HCT116 (cell line): ENCODE measurements at regions not wholly inside any gene's neighbourhood (a gene's known extent, or its start where the extent isn't known, plus 50 kb on each side); places are given as distances from the start of the nearest gene placed in this dataset.

ENCODE experiments used
- ATAC-seq: fragments of 200-7000 bp; cut with Tn5 transposase; 2 replicates; pipeline ENCODE4 v1.9.1; 2020; ENCODE audit warnings: mild to moderate bottlenecking, moderate library complexity
- BruUV-seq: library from RNA; stranded (reverse); fragments of 400-500 nt; replicated peaks from 2 replicates; lab custom pipeline; 2021; lab: Mats Ljungman, UMichigan
- CTCF ChIA-PET: fragments of 300-600 bp; sonication (Branson Sonifier 250); formaldehyde crosslinking; loops from one replicate; lab custom pipeline; 2021; ENCODE audit warnings: antibody characterized with exemption; lab: Charles Lee
- POLR2A ChIA-PET: fragments of 300-600, 350-600 bp; sonication (Branson Sonifier 250); formaldehyde crosslinking; loops from one replicate; lab custom pipeline; 2021; ENCODE audit warnings: antibody characterized with exemption; lab: Charles Lee
- RAD21 ChIA-PET, 2 experiments: fragments of 300-600 bp; sonication (Branson Sonifier 250); formaldehyde crosslinking; loops; one replicate each; lab custom pipeline; 2023; ENCODE audit warnings: low total read pairs in 2 of 2; ENCODE audit not compliant: uncharacterized antibody in 2 of 2, unreplicated experiment in 2 of 2, low non-redundant PET in 1 of 2; lab: Charles Lee
- DNase-seq: peaks from one replicate; pipeline ENCODE4 v3.0.0-alpha.2; 2010; ENCODE audit warnings: low read depth, low spot score
- H2AFZ ChIP-seq: fragments of 200-600 bp; shearing (Covaris generic), sonication (generic); 2 replicates; pipeline ENCODE4 v1.6.1; 2017; ENCODE audit warnings: low read depth, mixed run types, mixed read lengths, antibody characterized with exemption, low read length; ENCODE audit not compliant: poor library complexity, severe bottlenecking
- H3K27ac ChIP-seq: 2 replicates; pipeline ENCODE4 v1.5.1; 2012; ENCODE audit warnings: low read depth, low read length
- H3K27me3 ChIP-seq: fragments of 200-600 bp; sonication (generic); 2 replicates; pipeline ENCODE4 v1.6.1; 2016; ENCODE audit warnings: mixed run types, low read length, mixed read lengths; ENCODE audit not compliant: insufficient read depth
- H3K36me3 ChIP-seq, 2 experiments: fragments of 200-500 bp in 1 of 2; fragments of 200-600 bp in 1 of 2; sonication (Bioruptor generic) in 1 of 2; sonication (generic) in 1 of 2; 2 replicates each; pipeline versions ENCODE4 v1.5.1 to v1.6.1; 2014 to 2016; ENCODE audit warnings: low read length in 2 of 2, inconsistent platforms in 1 of 2, mixed read lengths in 1 of 2, mixed run types in 1 of 2; ENCODE audit not compliant: insufficient read depth in 2 of 2, control insufficient read depth in 1 of 2
- H3K4me1 ChIP-seq, 2 experiments: fragments of 200-600 bp in 1 of 2; sonication (generic) in 1 of 2; 2 replicates each; pipeline versions ENCODE4 v1.5.1 to v1.6.1; 2012 to 2017; ENCODE audit warnings: low read length in 2 of 2, inconsistent platforms in 1 of 2, mild to moderate bottlenecking in 1 of 2, mixed read lengths in 1 of 2, mixed run types in 1 of 2, moderate library complexity in 1 of 2; ENCODE audit not compliant: insufficient read depth in 2 of 2, control insufficient read depth in 1 of 2
- H3K4me2 ChIP-seq: fragments of 200-600 bp; sonication (generic); 2 replicates; pipeline ENCODE4 v1.6.1; 2017; ENCODE audit warnings: mixed run types, low read length, mixed read lengths
- H3K4me3 ChIP-seq, 2 experiments: fragments of 200-600 bp in 1 of 2; sonication (generic) in 1 of 2; replicated peaks in 1 of 2; 2 replicates each; pipeline ENCODE4 v1.5.1; 2011 to 2016; ENCODE audit warnings: low read length in 2 of 2, control low read depth in 1 of 2, low read depth in 1 of 2, mild to moderate bottlenecking in 1 of 2, mixed read lengths in 1 of 2, mixed run types in 1 of 2
- H3K79me2 ChIP-seq: fragments of 200-600 bp; sonication (generic); 2 replicates; pipeline ENCODE4 v1.6.1; 2017; ENCODE audit warnings: mild to moderate bottlenecking, mixed run types, low read length, moderate library complexity, mixed read lengths; ENCODE audit not compliant: insufficient read depth
- H3K9ac ChIP-seq: fragments of 200-600 bp; sonication (generic); 2 replicates; pipeline ENCODE4 v1.6.1; 2016; ENCODE audit warnings: low read length, mixed read lengths
- H3K9me2 ChIP-seq: fragments of 200-600 bp; sonication (generic), shearing (Covaris generic); 2 replicates; pipeline ENCODE4 v1.6.1; 2017; ENCODE audit warnings: mixed run types, mild to moderate bottlenecking, moderate library complexity; ENCODE audit not compliant: insufficient read depth
- H3K9me3 ChIP-seq, 2 experiments: fragments of 200-500 bp in 1 of 2; fragments of 200-600 bp in 1 of 2; sonication (Bioruptor generic) in 1 of 2; sonication (generic) in 1 of 2; 2 replicates each; pipeline ENCODE4 v1.6.1; 2014 to 2017; ENCODE audit warnings: low read length in 2 of 2, mixed read lengths in 2 of 2, inconsistent platforms in 1 of 2, low read depth in 1 of 2, mild to moderate bottlenecking in 1 of 2, mixed run types in 1 of 2, moderate library complexity in 1 of 2; ENCODE audit not compliant: control insufficient read depth in 1 of 2, insufficient read depth in 1 of 2
- H4K20me1 ChIP-seq: fragments of 200-600 bp; sonication (generic), shearing (Covaris generic); 2 replicates; pipeline ENCODE4 v1.6.1; 2017; ENCODE audit warnings: mixed run types, mild to moderate bottlenecking, moderate library complexity; ENCODE audit not compliant: insufficient read depth
- CEBPB ChIP-seq: IDR thresholded peaks from 2 replicates; pipeline ENCODE4 v1.6.1; 2012; ENCODE audit warnings: low read depth
- CTCF ChIP-seq, 3 experiments: fragments of 200-600 bp in 1 of 3; sonication (generic) in 1 of 3; IDR thresholded peaks in 2 of 3; conservative IDR thresholded peaks in 1 of 3; 2 replicates each; pipeline ENCODE4 v1.5.1; 2012 to 2017; ENCODE audit warnings: low read depth in 2 of 3, low read length in 2 of 3, antibody characterized with exemption in 1 of 3, borderline replicate concordance in 1 of 3, control low read depth in 1 of 3, mild to moderate bottlenecking in 1 of 3, mixed read lengths in 1 of 3, mixed run types in 1 of 3, moderate library complexity in 1 of 3; ENCODE audit not compliant: insufficient read depth in 1 of 3
- EGR1 ChIP-seq: IDR thresholded peaks from 2 replicates; pipeline ENCODE4 v1.6.1; 2012; ENCODE audit warnings: low read depth
- ELF1 ChIP-seq: IDR thresholded peaks from 2 replicates; pipeline ENCODE4 v1.6.1; 2012; ENCODE audit warnings: low read depth, borderline replicate concordance
- FOSL1 ChIP-seq: IDR thresholded peaks from 2 replicates; pipeline ENCODE4 v1.6.1; 2012; ENCODE audit warnings: low read depth
- RAD21 ChIP-seq: IDR thresholded peaks from 2 replicates; pipeline ENCODE4 v1.6.1; 2012; ENCODE audit warnings: low read depth, mild to moderate bottlenecking
- REST ChIP-seq: IDR thresholded peaks from 2 replicates; pipeline ENCODE4 v1.6.1; 2012; ENCODE audit warnings: low read depth
- SIN3A ChIP-seq: IDR thresholded peaks from 2 replicates; pipeline ENCODE4 v1.6.1; 2012; ENCODE audit warnings: low read depth
- ZNF274 ChIP-seq: fragments of 200-500 bp; sonication (Bioruptor generic); IDR thresholded peaks from 2 replicates; pipeline ENCODE4 v1.6.1; 2014; ENCODE audit warnings: mild to moderate bottlenecking, low read depth, low read length, inconsistent platforms
- intact Hi-C: fragments of 100-400 bp; cut with micrococcal nuclease; formaldehyde crosslinking; loops from 2 replicates; pipeline ENCODE4 v1.10.0; 2022
- TF ChIP-seq, protein P1 (sequence below): IDR thresholded peaks from 2 replicates; pipeline ENCODE4 v1.6.1; 2012

- DNase-seq, result no peak
- CTCF ChIA-PET, result interaction anchor here (0.8 to 1.5 kb wide), 3 partner anchors 11 to 86 kb away, joined by 3 to 6 read pairs (median 3); no protein-coding TSS in a partner anchor
- H3K27ac ChIP-seq, result no peak overlapping the region
- TF ChIP-seq ELF1, result no peak
- TF ChIP-seq CEBPB, result no peak
- TF ChIP-seq SIN3A, result no peak
- no peak for TF ChIP-seq REST
- no peak for TF ChIP-seq ZNF274
- no peak for TF ChIP-seq EGR1
- TF ChIP-seq CTCF (IDR thresholded peaks at IDR 0.05 in 2 of 3, conservative IDR thresholded peaks at IDR 0.05 in 1 of 3; ENCODE audit: borderline replicate concordance in 1 of 3, insufficient read depth in 1 of 3, low read depth in 2 of 3, low read length in 2 of 3), result peak; percentile 76 to 99 (median 99)
- TF ChIP-seq FOSL1, result no peak
- peak; percentile 76 for TF ChIP-seq RAD21
- TF ChIP-seq, protein P1, sequence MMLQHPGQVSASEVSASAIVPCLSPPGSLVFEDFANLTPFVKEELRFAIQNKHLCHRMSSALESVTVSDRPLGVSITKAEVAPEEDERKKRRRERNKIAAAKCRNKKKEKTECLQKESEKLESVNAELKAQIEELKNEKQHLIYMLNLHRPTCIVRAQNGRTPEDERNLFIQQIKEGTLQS, result no peak
- no peaks in the 10 kb centered on the region for H3K9me2 ChIP-seq
- intact Hi-C loops, result loop anchor here (1.0 to 2.0 kb wide), 2 partner anchors 85 to 320 kb away; no protein-coding TSS in a partner anchor
- peaks cover 2 to 10% of the 10 kb centered on the region in 2 experiments; a peak in 2 of 4 replicates for H3K4me1 ChIP-seq
- peaks cover 11% of the 10 kb centered on the region; the same call in 1 of the 2 replicates for H3K27me3 ChIP-seq
- RAD21 ChIA-PET, result no interaction called here
- no peaks in the 10 kb centered on the region for H3K79me2 ChIP-seq
- H2AFZ ChIP-seq, result no peak overlapping the region
- ATAC-seq, result peak; percentile 82
- no peaks in the 10 kb centered on the region for H4K20me1 ChIP-seq
- no peak overlapping the region for H3K4me3 ChIP-seq
- H3K36me3 ChIP-seq, result no peaks in the 10 kb centered on the region
- POLR2A ChIA-PET, result no interaction called here
- peaks cover 0 to 4% of the 10 kb centered on the region in 2 experiments; a peak in 2 of 4 replicates for H3K9me3 ChIP-seq
- no peak overlapping the region for H3K9ac ChIP-seq
- BruUV-seq, result no TSS peak
- no peak overlapping the region for H3K4me2 ChIP-seq
Observed at GRCh38 chr16:87550495-87550961, 51.8 kb upstream of the JPH3 start.
